ENCODE measurements at regions not wholly inside any gene's neighbourhood (a gene's known extent, or its start where the extent isn't known, plus 50 kb on each side); places are given as distances from the start of the nearest gene placed in this dataset.

- Histone ChIP-seq H3K27me3 (replicated peaks; ENCODE audit: control insufficient read depth, insufficient read depth, low read length) (no peaks in the 10 kb centered on the region), H3K9me3 (ENCODE audit: control insufficient read depth, low read length) (no peaks in the 10 kb centered on the region), H3K36me3 (ENCODE audit: control insufficient read depth, insufficient read depth, low read length, severe bottlenecking) (no peaks in the 10 kb centered on the region), H3K9ac (ENCODE audit: low read length) (no peak overlapping the region), H3K4me3 (ENCODE audit: low read length) (no peak overlapping the region), H3K4me1 (ENCODE audit: control insufficient read depth, insufficient read depth, low read length) (no peaks in the 10 kb centered on the region)
- DNase-seq (ENCODE audit: low read depth) = no peak
Measured at GRCh38 chr4:28149762-28150161, 1289.1 kb downstream of the STIM2 start.

DNA sequence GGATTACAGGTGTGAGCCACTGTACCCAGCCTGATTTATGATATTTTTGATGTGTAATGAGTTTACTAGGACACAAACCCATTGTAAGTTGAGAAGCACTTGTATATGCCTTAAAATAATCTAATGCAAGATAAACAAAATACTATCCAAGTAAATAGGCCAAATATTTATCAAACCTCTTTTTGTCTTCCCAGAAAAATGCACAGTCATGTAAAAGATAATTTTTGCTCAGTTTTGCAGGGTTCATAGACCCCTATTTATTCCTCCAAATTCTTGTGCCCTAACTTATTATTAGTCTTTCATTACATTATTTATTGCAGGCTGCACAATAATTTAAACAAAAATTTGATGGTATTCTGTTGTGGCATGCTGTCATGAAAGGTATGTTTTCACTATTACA is 1290.7 kb downstream of the STIM2 start:
- H3K36me3 ChIP-seq (ENCODE audit: control insufficient read depth, insufficient read depth, low read length, severe bottlenecking) = no peaks in the 10 kb centered on the region
- H3K4me1 ChIP-seq (ENCODE audit: control insufficient read depth, insufficient read depth, low read length) = no peaks in the 10 kb centered on the region
- DNase-seq (ENCODE audit: low read depth) = no peak
- no peaks in the 10 kb centered on the region for H3K27me3 ChIP-seq (replicated peaks; ENCODE audit: control insufficient read depth, insufficient read depth, low read length)
- no peak overlapping the region for H3K4me3 ChIP-seq (ENCODE audit: low read length)
- H3K9me3 ChIP-seq (ENCODE audit: control insufficient read depth, low read length) = no peaks in the 10 kb centered on the region
- H3K9ac ChIP-seq (ENCODE audit: low read length) = no peak overlapping the region

- peaks cover 3% of the 10 kb centered on the region for H3K9me3 ChIP-seq (ENCODE audit: control insufficient read depth, low read length)
- no peak overlapping the region for H3K9ac ChIP-seq (ENCODE audit: low read length)
- no peaks in the 10 kb centered on the region for H3K36me3 ChIP-seq (ENCODE audit: control insufficient read depth, insufficient read depth, low read length, severe bottlenecking)
- no peaks in the 10 kb centered on the region for H3K27me3 ChIP-seq (replicated peaks; ENCODE audit: control insufficient read depth, insufficient read depth, low read length)
- no peak overlapping the region for H3K4me3 ChIP-seq (ENCODE audit: low read length)
- no peaks in the 10 kb centered on the region for H3K4me1 ChIP-seq (ENCODE audit: control insufficient read depth, insufficient read depth, low read length)
- no peak for DNase-seq (ENCODE audit: low read depth)
Measured at GRCh38 chr4:28167411-28167810, 1306.8 kb downstream of the STIM2 start.

DNA sequence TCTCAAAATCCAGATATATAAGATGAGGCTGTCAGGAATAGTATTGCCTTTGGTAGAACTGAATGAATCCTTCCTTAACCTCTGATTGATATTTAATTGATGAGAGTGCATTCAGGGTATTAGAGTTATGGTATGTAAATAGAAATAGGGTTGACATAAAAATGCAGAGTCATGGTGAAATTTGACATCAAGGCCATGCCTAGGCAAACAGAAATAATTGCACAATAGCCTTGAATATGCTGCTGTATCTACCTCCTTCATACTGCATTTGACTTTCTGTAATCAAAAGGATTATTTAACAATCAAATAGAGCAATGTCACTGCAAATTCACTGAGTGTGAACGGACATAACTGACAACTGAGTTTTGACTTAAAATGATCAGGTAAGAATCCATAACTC is 1316.3 kb downstream of the STIM2 start:
- Histone ChIP-seq H3K9me3 (ENCODE audit: control insufficient read depth, low read length) (no peaks in the 10 kb centered on the region), H3K9ac (ENCODE audit: low read length) (no peak overlapping the region), H3K27me3 (replicated peaks; ENCODE audit: control insufficient read depth, insufficient read depth, low read length) (no peaks in the 10 kb centered on the region), H3K4me1 (ENCODE audit: control insufficient read depth, insufficient read depth, low read length) (no peaks in the 10 kb centered on the region), H3K4me3 (ENCODE audit: low read length) (no peak overlapping the region), H3K36me3 (ENCODE audit: control insufficient read depth, insufficient read depth, low read length, severe bottlenecking) (no peaks in the 10 kb centered on the region)
- no peak for DNase-seq (ENCODE audit: low read depth)

- H3K9ac ChIP-seq (ENCODE audit: low read length) = no peak overlapping the region
- H3K4me3 ChIP-seq (ENCODE audit: low read length) = no peak overlapping the region
- no peaks in the 10 kb centered on the region for H3K4me1 ChIP-seq (ENCODE audit: control insufficient read depth, insufficient read depth, low read length)
- DNase-seq (ENCODE audit: low read depth) = no peak
- no peaks in the 10 kb centered on the region for H3K36me3 ChIP-seq (ENCODE audit: control insufficient read depth, insufficient read depth, low read length, severe bottlenecking)
- no peaks in the 10 kb centered on the region for H3K9me3 ChIP-seq (ENCODE audit: control insufficient read depth, low read length)
- H3K27me3 ChIP-seq (replicated peaks; ENCODE audit: control insufficient read depth, insufficient read depth, low read length) = no peaks in the 10 kb centered on the region
Measured at GRCh38 chr4:28177641-28178040, 1317.0 kb downstream of the STIM2 start.

DNA sequence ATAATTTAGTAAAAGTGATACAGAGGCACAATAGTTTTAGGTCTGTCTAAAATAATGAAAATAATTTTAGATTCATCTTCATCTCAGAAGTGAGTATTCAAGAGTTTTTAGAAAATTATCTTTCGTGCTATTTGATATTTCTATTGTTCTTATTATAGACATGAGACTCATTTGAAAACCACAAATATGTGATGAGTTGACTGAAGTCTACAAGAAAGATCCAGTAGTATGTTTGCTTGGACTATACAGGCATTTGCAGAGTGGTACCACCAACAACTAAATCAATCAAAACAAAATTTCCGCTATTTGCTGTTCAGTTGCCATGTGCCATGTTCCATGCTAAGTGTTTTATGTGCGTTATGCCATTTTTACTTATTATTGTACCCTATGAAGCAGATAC is 1318.5 kb downstream of the STIM2 start:
- H3K4me1 ChIP-seq (ENCODE audit: control insufficient read depth, insufficient read depth, low read length) = no peaks in the 10 kb centered on the region
- no peaks in the 10 kb centered on the region for H3K9me3 ChIP-seq (ENCODE audit: control insufficient read depth, low read length)
- DNase-seq (ENCODE audit: low read depth) = no peak
- no peak overlapping the region for H3K4me3 ChIP-seq (ENCODE audit: low read length)
- no peaks in the 10 kb centered on the region for H3K36me3 ChIP-seq (ENCODE audit: control insufficient read depth, insufficient read depth, low read length, severe bottlenecking)
- no peak overlapping the region for H3K9ac ChIP-seq (ENCODE audit: low read length)
- H3K27me3 ChIP-seq (replicated peaks; ENCODE audit: control insufficient read depth, insufficient read depth, low read length) = no peaks in the 10 kb centered on the region

- Histone ChIP-seq H3K27me3 (replicated peaks; ENCODE audit: control insufficient read depth, insufficient read depth, low read length) (no peaks in the 10 kb centered on the region), H3K9me3 (ENCODE audit: control insufficient read depth, low read length) (peaks cover 6% of the 10 kb centered on the region), H3K9ac (ENCODE audit: low read length) (no peak overlapping the region), H3K4me3 (ENCODE audit: low read length) (no peak overlapping the region), H3K36me3 (ENCODE audit: control insufficient read depth, insufficient read depth, low read length, severe bottlenecking) (no peaks in the 10 kb centered on the region), H3K4me1 (ENCODE audit: control insufficient read depth, insufficient read depth, low read length) (no peaks in the 10 kb centered on the region)
- no peak for DNase-seq (ENCODE audit: low read depth)
Measured at GRCh38 chr4:28209371-28209924, 1348.8 kb downstream of the STIM2 start.

GRCh38 chr4:28211676-28212470 is 1351.2 kb downstream of the STIM2 start:
- Histone ChIP-seq H3K9me3 (ENCODE audit: control insufficient read depth, low read length) (no peaks in the 10 kb centered on the region), H3K4me1 (ENCODE audit: control insufficient read depth, insufficient read depth, low read length) (no peaks in the 10 kb centered on the region), H3K27me3 (replicated peaks; ENCODE audit: control insufficient read depth, insufficient read depth, low read length) (no peaks in the 10 kb centered on the region), H3K9ac (ENCODE audit: low read length) (no peak overlapping the region), H3K4me3 (ENCODE audit: low read length) (no peak overlapping the region), H3K36me3 (ENCODE audit: control insufficient read depth, insufficient read depth, low read length, severe bottlenecking) (no peaks in the 10 kb centered on the region)
- DNase-seq (ENCODE audit: low read depth) = peak; percentile 42

- peak; percentile 4 for DNase-seq (ENCODE audit: low read depth)
- Histone ChIP-seq H3K27me3 (replicated peaks; ENCODE audit: control insufficient read depth, insufficient read depth, low read length) (no peaks in the 10 kb centered on the region), H3K4me1 (ENCODE audit: control insufficient read depth, insufficient read depth, low read length) (no peaks in the 10 kb centered on the region), H3K9ac (ENCODE audit: low read length) (no peak overlapping the region), H3K9me3 (ENCODE audit: control insufficient read depth, low read length) (no peaks in the 10 kb centered on the region), H3K36me3 (ENCODE audit: control insufficient read depth, insufficient read depth, low read length, severe bottlenecking) (no peaks in the 10 kb centered on the region), H3K4me3 (ENCODE audit: low read length) (no peak overlapping the region)
Measured at GRCh38 chr4:28221536-28221935, 1360.9 kb downstream of the STIM2 start.

GRCh38 chr4:28225050-28225449 is 1364.4 kb downstream of the STIM2 start:
- no peak for DNase-seq (ENCODE audit: low read depth)
- Histone ChIP-seq H3K9ac (ENCODE audit: low read length) (no peak overlapping the region), H3K27me3 (replicated peaks; ENCODE audit: control insufficient read depth, insufficient read depth, low read length) (no peaks in the 10 kb centered on the region), H3K4me3 (ENCODE audit: low read length) (no peak overlapping the region), H3K9me3 (ENCODE audit: control insufficient read depth, low read length) (no peaks in the 10 kb centered on the region), H3K4me1 (ENCODE audit: control insufficient read depth, insufficient read depth, low read length) (peaks cover 9% of the 10 kb centered on the region), H3K36me3 (ENCODE audit: control insufficient read depth, insufficient read depth, low read length, severe bottlenecking) (no peaks in the 10 kb centered on the region)

DNA sequence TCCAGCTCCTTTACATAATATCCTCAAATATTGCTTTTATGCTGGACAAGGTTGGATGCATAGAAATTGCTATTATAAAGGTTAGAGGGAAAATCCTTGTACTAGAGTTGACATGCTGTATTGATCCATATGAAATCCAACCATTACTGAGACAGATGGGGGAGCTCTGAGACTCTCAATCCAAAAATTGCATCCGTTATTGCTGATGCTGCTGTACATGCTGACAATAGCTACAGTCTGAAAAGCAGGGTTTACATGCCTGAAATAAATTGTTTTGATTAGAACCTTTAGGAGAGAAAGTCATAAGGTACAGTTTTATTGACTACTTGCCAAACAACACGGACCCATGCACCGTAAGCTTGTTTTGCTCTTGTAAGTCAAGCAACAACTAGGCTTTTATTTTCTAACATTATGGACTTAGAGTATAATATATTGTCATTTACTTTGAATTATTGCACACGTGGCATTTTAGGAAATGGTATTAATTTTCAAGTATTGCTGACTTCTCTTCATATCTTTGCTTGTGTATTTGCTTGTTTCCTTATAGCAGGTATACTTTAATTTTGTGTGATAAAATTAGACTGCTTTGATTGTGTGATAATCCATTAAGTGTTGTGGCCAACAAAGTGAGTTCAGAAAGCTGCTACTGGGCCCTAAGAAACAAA is 1365.2 kb downstream of the STIM2 start:
- Histone ChIP-seq H3K36me3 (ENCODE audit: control insufficient read depth, insufficient read depth, low read length, severe bottlenecking) (no peaks in the 10 kb centered on the region), H3K9me3 (ENCODE audit: control insufficient read depth, low read length) (no peaks in the 10 kb centered on the region), H3K9ac (ENCODE audit: low read length) (no peak overlapping the region), H3K27me3 (replicated peaks; ENCODE audit: control insufficient read depth, insufficient read depth, low read length) (no peaks in the 10 kb centered on the region), H3K4me1 (ENCODE audit: control insufficient read depth, insufficient read depth, low read length) (peaks cover 9% of the 10 kb centered on the region), H3K4me3 (ENCODE audit: low read length) (no peak overlapping the region)
- DNase-seq (ENCODE audit: low read depth) = no peak

All from adipocyte (in vitro differentiated cells).